Cardiac septum (tissue), 1 donor: ENCODE measurements at regions not wholly inside any gene's neighbourhood (a gene's known extent, or its start where the extent isn't known, plus 50 kb on each side); places are given as distances from the start of the nearest gene placed in this dataset.

Source experiments
- DNase-seq: peaks from one replicate; pipeline ENCODE4 v3.0.0-alpha.2; 2020; ENCODE audit warnings: low spot score
- intact Hi-C: fragments of 100-400 bp; cut with DNase I; formaldehyde crosslinking; loops from one replicate; pipeline ENCODE4 v1.14.0; 2022
- donor health status: DM: no; HTN: no; CAD: no.

DNA sequence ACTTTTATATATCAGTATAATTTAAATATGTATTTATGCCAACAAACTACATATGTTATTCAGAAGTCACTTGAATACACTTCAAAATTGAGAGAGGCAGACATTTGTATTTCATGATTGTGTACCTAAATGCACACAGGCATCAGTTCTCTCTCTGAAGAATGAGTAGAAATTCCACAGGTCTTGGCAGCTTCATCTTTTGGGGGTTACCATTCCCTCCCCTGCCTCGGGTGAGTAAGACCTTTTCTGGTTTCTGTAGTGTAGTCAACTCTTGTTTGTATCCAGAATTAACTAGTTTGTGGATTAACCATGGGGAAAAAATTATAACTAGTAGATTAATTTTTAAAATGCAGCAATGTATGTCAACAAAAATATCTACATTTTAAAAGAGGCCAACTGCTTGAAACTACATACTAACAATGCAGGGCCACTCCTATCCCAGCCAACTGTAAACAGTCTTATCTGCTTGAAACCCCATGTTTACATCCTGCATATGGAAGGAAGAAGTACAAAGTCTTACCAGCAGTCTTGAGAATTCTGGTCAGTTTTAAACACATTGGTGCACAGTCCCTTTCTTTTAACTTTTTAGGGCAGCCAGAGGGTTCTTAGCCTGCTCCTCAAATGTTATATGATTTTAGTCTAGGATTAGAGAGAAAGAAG is 339.6 kb upstream of the KIF2A start:
- DNase-seq = no peak

DNA sequence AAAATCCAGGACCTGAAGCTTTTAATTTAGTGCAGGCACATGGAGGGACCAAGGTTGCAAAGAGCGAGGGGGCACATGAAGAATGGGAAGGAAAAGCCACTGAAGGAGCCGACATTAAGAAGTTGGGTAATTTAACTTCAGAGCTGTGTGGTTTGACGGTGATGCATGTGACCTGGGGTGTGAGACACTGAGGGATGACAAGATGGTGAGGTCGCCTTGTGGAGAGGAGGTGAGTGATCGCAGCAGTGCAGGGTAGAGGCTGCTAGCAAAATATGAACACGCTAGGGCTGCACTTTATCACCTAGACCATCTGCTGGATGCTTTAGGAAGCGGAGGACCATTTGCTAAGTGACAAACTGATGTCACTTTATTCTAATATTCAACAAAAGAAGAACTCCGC is 339.0 kb upstream of the KIF2A start:
- intact Hi-C loops = no loop called here
- no peak for DNase-seq

More for the DNA sequence above, 339.6 kb upstream of the KIF2A start:
- intact Hi-C loops = no loop called here

- intact Hi-C loops = no loop called here
- DNase-seq = no peak
These were observed 338.3 kb upstream of the KIF2A start for GRCh38 chr5:61967681-61968080.

- intact Hi-C loops = no loop called here
- no peak for DNase-seq
These were observed 336.7 kb upstream of the KIF2A start for GRCh38 chr5:61969347-61969746.

- no peak for DNase-seq
These were observed 336.3 kb upstream of the KIF2A start for GRCh38 chr5:61969755-61970154.

GRCh38 chr5:61970218-61970617 is 335.8 kb upstream of the KIF2A start:
- intact Hi-C loops = no loop called here
- DNase-seq = no peak

More at GRCh38 chr5:61969755-61970154, 336.3 kb upstream of the KIF2A start:
- intact Hi-C loops = no loop called here

DNA sequence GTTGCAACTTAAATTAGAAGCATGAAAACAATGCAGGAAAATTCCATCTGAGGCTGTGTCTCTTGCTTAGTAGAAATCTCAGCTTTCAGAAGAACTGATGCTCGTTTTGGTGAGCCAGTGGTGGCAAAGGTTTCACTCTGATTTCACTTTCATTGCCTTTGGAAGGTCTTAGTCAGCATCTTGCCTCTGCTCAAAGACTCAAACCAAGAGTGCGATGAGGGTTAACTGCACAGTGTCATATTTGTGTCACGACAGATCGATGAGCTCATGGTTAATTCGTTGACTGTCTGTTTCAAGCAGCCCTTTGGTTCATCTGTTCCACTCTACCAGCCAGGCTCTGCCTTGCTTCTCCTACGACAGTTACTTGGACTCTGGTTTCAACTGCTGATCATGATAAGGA is 331.3 kb upstream of the KIF2A start:
- DNase-seq = no peak
- intact Hi-C loops = no loop called here

GRCh38 chr5:61981886-61982285 is 324.1 kb upstream of the KIF2A start:
- no peak for DNase-seq
- intact Hi-C loops = no loop called here

GRCh38 chr5:61991430-61991829 is 314.6 kb upstream of the KIF2A start:
- DNase-seq = no peak
- intact Hi-C loops = no loop called here

DNA sequence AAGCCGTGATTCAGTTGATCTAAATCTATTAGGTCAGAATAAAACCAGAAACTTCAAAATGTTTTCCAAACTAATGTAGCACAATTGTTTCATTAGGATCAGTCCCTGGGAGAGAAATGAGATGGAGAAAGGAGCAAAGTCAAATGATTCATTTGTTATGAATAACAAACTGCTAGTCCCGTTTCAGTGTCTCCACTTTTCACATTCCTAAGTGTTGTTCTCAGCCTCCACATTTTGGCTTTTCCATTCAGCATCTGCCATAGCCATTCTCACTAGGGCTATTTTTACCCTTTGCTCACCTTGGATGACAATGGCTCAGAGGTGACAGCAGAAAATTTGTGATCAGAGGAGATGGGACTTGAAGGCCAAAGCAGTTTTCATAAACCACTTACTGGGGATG is 314.1 kb upstream of the KIF2A start:
- intact Hi-C loops = no loop called here
- DNase-seq = no peak

GRCh38 chr5:61993295-61993927 is 312.6 kb upstream of the KIF2A start:
- no peak for DNase-seq
- intact Hi-C loops = no loop called here

GRCh38 chr5:61994171-61994570 is 311.8 kb upstream of the KIF2A start:
- intact Hi-C loops = no loop called here

GRCh38 chr5:61995486-61995885 is 310.5 kb upstream of the KIF2A start:
- no peak for DNase-seq
- intact Hi-C loops = no loop called here

More at GRCh38 chr5:61994171-61994570, 311.8 kb upstream of the KIF2A start:
- DNase-seq = no peak

DNA sequence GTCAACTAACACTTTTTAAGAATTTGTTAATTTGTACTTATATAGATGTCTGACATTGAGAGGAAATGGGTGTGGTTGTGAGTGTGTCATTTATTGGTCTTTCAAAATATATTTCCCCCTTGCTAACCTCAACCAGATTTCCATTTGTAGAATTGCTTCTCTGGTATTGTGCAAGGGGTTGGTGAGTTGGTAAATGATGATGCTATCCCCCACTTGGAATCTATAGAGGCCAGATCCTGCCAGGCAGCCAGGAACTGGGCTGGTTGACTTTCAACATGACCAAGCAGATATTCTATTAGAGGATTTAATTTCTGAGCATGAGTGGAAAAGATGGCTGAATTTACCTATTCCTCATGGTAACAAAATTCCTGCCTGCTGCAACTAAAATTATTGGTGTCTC is 306.6 kb upstream of the KIF2A start:
- no peak for DNase-seq
- intact Hi-C loops = no loop called here

GRCh38 chr5:62000646-62001045 is 305.4 kb upstream of the KIF2A start:
- no peak for DNase-seq
- intact Hi-C loops = no loop called here

- DNase-seq = no peak
- intact Hi-C loops = no loop called here
These were observed 304.4 kb upstream of the KIF2A start for GRCh38 chr5:62001640-62002039.

GRCh38 chr5:62002436-62002835 is 303.6 kb upstream of the KIF2A start:
- DNase-seq = no peak
- intact Hi-C loops = no loop called here

DNA sequence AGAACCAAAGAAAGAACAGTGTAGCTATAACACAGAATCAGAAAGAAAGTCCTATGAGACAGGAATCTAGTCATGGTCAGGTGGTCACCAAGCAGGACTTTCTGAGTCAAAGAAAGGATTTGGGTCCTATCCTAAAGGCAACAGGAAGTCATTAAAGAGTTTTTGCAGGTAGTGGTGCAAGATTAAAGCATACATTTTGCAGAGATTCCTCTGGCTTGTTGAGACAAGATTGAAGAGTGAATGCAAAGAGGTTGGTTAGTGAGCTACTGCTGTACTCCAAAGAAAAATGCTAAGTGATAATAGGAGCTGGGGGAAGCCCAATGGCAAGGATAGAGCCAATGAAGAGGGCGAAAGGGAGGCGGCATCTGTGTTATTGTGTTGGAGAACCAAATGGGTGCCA is 300.5 kb upstream of the KIF2A start:
- no peak for DNase-seq
- intact Hi-C loops = no loop called here

GRCh38 chr5:62007457-62007856 is 298.5 kb upstream of the KIF2A start:
- DNase-seq = no peak
- intact Hi-C loops = no loop called here

DNA sequence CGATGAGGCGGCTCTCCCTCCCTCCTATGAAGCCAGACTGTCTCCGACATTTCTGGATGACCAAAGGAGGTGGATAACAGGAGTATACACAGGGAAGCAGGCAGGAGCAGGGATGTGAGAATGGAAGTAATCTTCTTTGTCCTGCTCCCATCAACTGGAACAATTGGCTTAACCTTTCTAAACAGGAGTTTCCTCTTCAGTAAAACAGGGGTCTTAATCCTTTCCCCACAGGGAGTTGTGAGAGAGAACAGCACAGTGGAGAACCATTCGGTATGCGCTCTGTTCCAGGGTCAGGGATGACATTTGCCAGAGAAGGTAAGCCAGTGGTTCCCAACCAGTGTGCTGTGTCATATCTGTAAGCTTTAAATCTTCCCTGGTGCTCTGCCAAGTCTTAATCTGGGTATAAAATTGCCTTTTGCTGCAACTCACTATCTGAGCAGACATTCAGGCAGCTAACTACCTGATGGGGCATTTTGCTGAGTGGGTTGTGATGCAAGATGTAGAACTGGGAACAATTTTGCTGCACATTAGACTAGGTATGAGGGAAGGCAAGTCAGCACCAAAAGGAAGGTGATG is 294.8 kb upstream of the KIF2A start:
- intact Hi-C loops = no loop called here

GRCh38 chr5:62017092-62017491 is 288.9 kb upstream of the KIF2A start:
- DNase-seq = no peak
- intact Hi-C loops = no loop called here

More for the DNA sequence above, 294.8 kb upstream of the KIF2A start:
- no peak for DNase-seq
